HG02981 (cell line): ENCODE measurements at regions not wholly inside any gene's neighbourhood (a gene's known extent, or its start where the extent isn't known, plus 50 kb on each side); places are given as distances from the start of the nearest gene placed in this dataset.
"Not testable (repeated sequence)": the region's sequence is repeated elsewhere in the genome, so short reads cannot be mapped to it uniquely, and the experiment has no call there.

ENCODE experiments used
- ATAC-seq: cut with Tn5 transposase; IDR thresholded peaks from one replicate; pipeline ENCODE4 v1.9.1; 2021; ENCODE audit warnings: mild to moderate bottlenecking, moderate library complexity; ENCODE audit not compliant: unreplicated experiment

DNA sequence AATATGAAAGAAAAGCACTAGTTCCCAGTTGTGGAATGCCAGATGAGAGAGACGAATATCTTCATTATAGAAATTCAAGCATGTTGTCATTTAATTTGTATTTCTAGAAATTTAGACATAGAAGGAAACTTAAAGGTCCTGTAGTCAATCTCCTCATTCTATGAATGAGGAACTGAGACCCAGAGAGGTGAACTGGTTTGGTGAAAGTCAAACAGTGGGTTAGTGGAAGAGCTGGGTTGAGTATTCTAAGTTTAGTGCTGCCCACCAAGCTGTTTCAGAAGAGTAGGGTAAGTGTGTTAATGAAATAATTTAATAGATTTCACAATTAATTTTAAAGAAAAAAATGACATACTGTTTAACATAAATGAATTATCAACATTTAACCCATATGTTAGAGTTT, 655.2 kb downstream of the FAM133A start:
- ATAC-seq = no peak

DNA sequence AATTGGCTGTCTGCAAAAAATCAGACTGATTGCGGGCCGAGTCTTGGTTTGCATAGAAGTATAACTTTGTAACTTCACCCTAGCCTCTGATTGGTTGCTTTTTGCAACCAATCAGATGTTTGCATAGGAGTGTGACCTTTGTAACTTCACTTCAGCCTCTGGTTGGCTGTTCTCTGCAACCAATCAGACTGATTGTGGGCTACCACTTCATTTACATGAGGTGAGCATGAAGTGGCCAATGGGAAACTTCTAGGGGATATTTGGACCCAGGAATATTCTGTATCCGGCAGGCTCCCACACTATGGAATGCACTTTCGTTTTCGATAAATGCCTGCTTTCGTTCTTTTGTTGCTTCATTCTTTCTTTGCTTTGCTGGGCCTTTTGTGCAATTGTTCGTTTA, 667.7 kb downstream of the FAM133A start:
- not testable (repeated sequence) for ATAC-seq

DNA sequence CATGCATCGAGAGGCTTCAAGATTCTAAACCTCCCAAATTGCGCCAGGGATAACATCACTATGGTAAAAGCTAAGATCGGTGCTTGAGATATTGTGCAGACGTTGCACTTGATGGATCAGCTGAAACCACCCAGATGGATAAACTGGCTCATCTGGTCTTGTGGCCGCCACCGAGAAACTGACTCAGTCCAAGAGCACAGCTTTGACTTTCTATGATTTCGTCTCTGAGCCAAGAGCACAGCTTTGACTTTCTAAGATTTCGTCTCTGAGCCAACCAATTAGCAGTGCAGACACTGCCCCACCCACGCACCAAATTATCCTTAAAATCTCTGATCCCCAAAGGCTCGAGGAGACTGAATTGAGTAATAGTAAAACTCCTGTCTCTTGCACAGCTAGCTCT, 687.2 kb downstream of the FAM133A start:
- ATAC-seq = no peak

DNA sequence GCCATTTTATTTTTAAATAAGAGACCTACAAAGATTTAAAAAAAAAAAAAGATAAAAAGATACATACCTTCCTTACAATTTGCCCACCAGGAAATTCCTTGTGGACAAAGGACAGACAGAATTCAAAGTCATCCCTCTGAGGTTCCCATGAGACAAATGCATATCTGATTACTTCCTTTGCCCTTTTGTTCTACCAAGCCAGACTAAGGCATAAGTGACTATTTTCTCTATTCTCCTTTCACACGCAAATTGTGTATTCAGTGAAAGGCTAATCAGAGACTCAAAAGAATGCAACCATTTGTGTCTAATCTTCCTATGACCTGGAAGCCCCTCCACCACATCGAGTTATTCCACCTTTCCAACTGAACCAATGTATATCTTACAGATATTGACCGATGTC, 691.7 kb downstream of the FAM133A start:
- ATAC-seq = no peak

DNA sequence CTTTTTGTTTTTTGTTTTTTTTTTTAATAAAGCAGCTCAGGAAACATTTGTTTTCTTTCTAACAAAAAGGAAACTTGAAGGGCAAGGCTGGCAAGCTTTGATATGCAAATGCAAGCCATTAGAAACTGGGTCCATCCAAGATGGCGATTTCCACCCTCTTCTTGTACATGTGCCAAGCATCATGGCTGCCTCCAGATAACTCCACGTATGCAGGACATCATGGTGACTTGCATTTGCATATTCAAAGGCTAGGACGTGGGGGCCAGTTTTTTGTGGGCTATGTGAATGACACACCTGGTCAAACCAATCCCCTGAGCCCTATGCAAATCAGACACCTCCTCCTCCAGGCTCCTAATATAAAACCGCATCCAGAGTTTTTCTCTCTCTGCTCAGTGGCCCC, 692.6 kb downstream of the FAM133A start:
- ATAC-seq = no peak

DNA sequence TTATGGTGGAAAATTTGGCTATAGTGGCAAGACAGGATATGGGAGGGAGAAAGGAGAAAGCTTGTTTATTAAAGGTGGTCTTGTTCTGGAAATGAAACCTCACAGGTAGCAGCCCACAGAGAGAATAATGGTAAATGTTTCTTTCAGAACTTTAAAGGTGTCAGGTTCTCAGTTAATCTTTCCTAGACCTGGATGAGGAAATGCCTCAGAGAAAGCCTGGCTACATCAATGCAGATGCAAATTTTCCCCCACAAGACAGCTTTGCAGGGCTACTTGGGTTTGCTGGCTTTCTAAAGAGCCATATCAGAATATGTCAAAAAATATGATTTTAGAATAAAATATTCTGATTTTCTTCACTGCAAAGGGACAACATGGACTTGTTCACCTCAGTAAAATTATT, 715.0 kb downstream of the FAM133A start:
- no peak for ATAC-seq

DNA sequence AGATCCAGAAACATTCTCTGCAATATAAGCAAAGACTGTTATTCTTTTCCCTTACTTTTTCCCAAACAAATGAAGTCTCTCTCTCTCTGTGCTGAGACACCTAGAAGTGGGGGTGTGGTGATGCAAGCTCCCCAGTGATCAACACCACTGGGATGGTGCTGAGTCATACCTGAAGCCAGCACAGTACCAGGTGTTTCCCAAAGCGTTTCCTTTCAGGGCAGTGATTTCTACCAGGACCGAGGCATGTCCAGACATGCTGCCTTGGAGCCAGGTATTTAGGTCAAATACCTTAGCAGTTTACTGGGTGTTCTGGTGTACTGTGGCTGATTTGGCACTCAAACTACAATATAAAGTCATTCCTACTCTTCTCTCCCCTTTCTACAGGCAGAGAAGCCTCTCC, 726.5 kb downstream of the FAM133A start:
- ATAC-seq = peak; percentile 78

DNA sequence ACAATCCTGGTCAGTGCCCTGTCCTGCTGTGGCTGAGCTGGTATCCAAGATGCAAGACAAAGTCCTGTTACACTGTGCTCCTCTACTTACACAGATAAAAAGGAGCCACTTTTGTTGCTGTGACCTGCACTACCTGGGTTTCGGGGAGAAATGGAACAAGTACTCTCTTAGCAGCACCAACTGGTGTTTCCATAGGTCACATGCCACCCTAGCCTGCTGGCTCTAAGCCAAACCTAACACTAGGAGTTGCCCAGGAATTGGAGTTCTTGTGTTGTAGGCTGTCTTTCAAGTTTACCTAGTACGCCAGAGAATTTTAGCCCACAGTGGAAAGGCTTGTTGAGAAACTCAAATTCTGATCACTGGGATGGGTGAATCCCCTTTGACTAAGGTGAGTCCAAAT, 727.4 kb downstream of the FAM133A start:
- no peak for ATAC-seq

DNA sequence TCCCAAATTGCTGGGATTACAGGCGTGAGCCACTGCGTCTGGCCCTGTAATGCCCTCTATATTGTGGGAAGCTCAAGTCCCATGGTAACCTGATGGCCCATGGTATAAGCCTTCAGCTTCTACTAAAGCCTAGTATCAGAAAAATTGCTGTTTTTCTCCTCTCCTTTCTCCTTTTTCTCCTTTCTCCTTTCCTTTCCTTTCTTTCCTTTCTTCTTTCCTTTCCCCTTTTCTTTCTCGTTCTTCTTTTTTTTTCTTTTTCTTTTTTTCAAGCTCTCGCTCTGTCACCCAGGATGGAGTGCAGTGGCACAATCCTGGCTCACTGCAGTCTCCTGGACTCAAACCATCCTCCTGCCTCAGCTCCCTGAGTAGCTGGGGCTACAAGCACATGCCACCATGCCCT, 740.7 kb downstream of the FAM133A start:
- no peak for ATAC-seq

DNA sequence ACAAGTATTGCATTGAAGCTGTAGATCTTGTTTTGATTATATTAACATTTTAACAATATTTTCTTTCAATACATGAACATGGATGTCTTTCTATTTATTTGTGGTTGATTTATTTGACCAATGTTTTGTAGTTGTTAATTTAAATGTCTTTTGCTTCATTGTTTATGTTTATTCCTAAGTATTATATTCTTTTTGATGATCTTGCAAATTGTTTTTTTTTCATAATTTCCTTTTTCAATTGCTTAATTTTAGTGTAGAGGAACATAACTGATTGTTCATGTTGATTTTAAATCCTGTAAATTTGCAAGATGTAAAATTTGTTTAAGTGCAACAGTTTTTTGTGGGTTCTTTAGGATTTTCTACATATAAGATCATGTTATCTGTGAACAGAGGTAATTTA, 744.1 kb downstream of the FAM133A start:
- ATAC-seq = no peak

DNA sequence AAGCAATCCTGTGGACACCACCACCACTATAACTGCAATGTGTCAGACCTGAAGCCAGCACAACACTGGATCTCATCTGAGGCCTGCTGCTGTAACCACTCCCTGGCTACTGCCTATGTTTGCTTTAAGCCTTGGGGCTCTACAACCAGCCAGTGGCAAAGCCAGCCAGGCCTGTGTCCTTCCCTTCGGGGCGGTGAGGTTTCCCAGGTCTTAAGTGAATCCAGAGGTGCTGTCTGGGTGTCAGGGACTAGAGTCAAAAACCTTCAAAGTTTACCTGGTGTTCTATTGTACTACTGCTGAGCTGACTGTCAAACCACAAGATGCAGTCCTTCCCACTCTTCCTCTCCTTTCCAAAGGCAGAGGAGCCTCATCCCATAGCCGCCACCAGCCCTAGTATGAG, 750.5 kb downstream of the FAM133A start:
- ATAC-seq = no peak

DNA sequence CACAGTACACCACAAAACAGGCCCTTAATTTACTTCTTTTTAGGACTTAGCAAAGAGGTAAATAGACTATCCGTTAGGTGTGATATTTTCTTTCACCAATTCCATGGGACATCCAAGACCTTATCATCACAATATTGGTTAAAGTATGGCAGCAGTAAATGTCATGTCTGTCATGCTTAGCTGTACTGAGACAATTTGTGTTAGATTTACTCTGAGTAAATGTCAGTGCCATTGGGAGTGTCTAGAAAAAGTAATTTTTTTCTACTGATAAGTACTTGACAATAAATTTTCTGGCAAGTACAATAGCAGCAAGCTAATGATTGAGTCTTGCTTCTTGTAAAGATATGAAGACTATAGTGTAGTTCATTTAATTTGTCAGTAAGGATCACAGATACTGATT, 756.1 kb downstream of the FAM133A start:
- no peak for ATAC-seq

DNA sequence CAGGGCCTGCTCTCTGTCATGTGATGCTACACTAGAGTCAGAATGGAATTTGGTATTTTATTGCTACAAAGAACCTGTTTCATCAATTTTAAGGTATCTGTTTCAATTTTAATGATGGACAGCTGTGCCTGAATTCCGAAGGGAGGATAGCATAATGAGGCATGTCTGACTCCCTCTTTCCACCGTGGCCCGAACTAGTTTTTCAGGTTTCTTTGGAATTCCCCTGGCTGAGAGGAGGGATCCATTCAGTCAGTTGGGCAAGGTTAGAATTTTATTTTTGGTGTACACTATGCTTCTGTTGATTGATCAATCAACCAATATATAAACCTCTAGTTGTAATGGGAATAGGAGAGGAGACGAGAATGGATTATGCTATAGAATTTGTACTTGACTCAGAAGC, 761.8 kb downstream of the FAM133A start:
- no peak for ATAC-seq

DNA sequence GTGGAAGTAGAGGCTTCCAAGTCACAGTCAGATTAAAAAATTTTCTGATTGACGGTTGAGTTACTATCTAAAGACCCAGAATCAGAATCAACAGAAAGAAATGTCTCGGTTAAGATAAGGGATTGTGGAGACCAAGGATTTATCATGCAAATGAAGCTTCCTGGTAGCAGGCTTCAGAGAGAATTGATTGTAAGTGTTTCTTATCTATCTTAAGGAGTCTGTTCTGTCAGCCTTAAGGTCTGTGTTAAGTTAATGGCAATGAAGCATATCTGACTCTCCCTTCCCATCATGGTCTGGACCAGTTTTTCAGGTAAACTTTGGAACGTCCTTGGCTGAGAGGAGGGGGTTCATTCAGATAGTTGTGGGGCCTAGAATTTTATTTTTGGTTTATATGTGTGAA, 780.2 kb downstream of the FAM133A start:
- ATAC-seq = no peak

DNA sequence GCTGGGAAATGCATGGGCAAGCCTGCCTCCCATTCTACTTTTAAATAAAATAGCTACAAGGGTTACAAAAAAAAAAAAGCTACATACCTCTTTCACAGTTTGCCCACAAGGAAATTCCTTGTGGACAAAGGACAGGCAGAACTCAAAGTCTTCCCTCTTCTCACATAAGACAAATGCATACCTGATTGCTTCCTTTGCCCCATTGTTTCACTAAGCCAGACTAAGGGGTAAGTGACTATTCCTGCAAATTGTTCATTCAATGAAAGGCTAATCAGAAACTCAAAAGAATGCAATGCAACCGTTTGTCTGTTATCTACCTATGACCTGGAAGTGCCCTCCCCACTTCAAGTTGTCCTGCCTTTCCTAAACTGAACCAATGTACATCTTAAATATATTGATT, 780.6 kb downstream of the FAM133A start:
- no peak for ATAC-seq

DNA sequence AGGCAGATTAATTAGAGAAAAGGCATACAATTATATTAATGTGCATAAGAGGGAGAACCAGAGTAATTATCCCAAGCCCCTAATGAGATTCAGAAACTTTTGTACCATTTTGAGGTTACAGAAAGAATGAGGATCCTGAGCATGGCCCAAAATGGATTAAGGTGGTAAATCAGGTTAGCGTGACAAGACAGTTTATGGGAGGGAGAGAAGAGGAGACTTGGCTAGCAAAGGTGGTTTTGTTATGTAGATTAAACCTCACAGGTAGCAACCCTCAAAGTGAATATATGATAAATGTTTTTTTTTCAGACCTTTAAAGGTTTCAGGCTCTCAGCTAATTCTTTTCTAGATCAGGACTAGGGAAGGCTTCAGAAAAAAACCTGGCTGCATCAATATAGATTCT, 781.8 kb downstream of the FAM133A start:
- no peak for ATAC-seq

DNA sequence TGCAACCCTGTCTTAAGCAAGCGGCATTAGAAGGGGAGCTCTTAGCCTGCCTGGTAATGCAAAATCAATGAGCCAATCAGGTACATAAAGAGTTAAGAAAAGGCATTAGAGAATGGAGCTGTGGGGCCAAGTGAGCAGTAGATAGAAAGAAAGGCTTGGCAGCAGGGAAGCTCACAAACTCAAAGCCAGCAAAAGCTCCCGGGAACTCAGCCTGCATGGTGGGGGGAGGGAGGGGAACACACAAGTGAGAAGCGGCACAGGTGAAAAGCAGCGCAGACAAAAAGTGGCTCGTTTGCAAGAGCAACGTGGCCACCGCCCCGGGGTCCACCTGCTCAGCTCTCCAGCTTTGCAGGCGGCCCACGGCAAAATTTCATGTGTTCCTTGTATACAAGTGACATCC, 818.5 kb downstream of the FAM133A start:
- no peak for ATAC-seq

DNA sequence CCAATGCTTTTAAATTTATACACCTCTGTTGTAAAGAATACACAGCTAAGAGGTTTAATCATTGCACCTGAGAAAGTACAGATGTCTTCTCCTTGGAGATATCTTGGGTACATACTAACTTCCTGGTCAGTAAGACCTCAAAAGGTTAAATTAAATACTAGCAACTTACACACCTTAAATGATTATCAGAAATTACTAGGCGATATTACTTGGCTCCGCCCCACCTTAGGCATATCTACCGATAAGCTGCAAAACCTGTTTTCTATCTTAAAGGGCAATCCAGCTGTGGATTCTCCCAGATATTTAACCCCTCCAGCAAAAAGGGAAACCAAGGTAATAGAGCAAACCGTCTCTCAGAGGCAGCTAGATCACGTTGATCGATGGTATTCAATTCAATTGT, 819.4 kb downstream of the FAM133A start:
- ATAC-seq = no peak

DNA sequence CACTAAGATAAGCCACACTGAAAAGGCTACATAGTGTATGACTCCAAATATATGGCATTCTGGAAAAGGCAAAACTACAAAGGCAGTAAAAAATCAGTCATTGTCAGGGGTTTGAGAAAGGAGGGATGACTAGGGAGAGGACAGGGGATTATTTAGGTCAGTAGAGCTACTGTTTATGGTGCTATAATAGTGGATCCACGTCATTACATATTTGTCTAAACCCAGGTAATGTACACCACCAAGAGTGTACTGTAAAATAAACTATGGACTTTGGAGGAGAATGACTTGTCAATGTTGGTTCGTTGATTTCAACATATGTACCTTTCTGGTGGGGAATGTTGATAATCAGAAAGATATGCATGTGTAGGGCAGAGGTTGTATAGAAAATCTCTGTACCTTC, 837.6 kb downstream of the FAM133A start:
- no peak for ATAC-seq

DNA sequence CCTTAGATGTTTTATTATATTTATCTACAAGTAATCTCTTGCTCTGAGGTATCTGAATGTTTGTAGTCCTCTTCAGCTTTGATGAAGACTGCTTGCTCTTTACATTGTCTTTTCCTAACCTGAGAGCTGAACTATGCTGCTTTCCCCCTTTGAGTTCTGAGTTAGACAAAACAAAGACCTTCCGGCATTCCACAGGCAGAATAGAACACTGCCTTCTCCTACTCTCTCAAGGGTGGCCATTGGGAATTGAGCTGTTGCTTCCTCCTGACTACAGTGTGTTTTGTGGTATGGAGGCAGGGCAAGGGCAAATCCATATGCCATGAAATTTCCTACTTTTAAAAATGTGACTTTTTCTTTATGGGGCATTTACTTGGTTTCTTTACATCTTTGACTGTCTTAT, 841.0 kb downstream of the FAM133A start:
- ATAC-seq = no peak

DNA sequence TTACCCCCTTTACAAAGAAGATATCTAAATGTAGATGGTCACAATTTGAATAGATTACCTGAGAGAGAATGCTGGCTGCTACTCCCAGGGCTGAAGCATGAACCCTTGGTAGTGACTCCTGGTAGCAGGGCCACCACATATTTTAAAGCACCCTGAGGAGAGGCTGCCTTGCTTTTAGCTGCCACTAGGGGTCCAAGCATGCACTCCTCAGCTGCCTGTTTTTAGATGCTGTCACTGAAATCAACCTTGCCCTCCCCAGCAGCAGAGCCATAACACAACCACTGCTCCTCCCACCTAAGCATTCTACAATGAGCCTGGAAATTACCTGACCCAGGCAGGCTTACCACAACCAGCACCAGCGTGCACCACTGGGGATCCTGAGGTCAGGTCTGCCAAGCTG, 850.9 kb downstream of the FAM133A start:
- ATAC-seq = no peak

DNA sequence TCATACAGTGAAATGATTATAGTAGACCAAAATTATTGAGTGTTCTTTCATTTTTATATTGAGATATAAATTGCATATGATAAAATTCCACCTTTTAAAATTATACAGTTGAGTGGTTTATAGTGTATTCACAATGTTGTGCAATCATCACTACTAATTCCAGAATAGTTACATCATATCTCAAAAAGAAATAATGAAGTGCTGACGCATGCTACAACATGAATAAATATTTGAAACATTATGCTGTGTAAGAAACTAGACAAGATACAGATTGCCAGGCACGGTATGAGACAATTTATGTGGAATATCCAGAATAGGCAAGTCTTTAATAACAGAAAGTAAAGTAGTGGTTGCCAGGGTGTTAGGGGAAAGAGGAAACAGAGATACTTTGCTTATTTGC, 871.7 kb downstream of the FAM133A start:
- no peak for ATAC-seq

DNA sequence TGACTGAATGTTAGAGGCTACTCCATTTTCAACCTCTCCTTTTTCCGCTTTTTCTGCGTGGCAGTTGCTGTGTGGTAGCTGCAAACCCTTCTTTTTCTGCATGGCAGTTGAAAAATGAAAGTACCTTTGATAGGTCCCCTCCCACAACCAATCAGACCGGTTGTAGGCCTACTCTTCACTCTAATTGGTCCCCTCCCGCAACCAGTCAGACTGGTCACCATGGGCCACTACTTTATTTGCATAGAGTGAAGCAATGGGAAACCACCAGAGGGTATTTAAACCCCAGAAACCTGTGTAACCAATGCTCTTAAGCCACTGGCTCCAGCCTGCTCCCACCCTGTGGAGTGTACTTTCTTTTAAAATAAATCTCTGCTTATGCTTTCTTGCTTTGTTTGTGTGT, 877.8 kb downstream of the FAM133A start:
- no peak for ATAC-seq

DNA sequence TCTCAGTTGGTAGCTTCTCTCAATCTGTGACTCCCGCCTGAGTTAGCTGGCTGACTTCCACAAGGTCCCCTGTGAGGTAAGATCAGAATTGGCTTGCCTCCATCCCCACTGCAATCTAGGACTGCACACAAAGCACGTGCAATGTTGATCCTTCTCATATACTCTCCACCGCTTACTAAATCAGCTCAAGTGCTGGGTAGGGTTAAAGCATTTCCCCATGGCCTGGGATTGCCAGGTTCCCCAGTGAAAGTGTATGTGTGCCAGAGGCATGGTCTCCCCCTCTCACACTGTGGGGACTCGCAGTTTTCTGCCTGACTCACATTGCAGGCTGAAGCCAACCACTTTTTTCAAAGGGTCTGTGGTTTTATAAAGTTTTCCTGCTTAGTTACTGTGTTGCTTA, 886.9 kb downstream of the FAM133A start:
- no peak for ATAC-seq
